GM12873 (cell line): ENCODE measurements at regions not wholly inside any gene's neighbourhood (a gene's known extent, or its start where the extent isn't known, plus 50 kb on each side); places are given as distances from the start of the nearest gene placed in this dataset.

Source experiments
- CTCF ChIP-seq: IDR thresholded peaks from 2 replicates; pipeline ENCODE4 v1.5.1; 2012; ENCODE audit warnings: low read depth, mild to moderate bottlenecking, moderate library complexity, low read length, control low read depth; ENCODE audit not compliant: insufficient read depth; ENCODE audit errors: missing control alignments

- no peak for TF ChIP-seq CTCF
These were observed 750.3 kb downstream of the ANKRD7 start for GRCh38 chr7:118974836-118975235.

GRCh38 chr7:118995350-118995749 is 770.8 kb downstream of the ANKRD7 start:
- TF ChIP-seq CTCF: no peak

GRCh38 chr7:119007236-119007635 is 782.7 kb downstream of the ANKRD7 start:
- no peak for TF ChIP-seq CTCF

GRCh38 chr7:119010635-119011034 is 786.1 kb downstream of the ANKRD7 start:
- no peak for TF ChIP-seq CTCF

GRCh38 chr7:119026391-119026790 is 801.9 kb downstream of the ANKRD7 start:
- TF ChIP-seq CTCF: no peak

- TF ChIP-seq CTCF: no peak
These were observed 804.2 kb downstream of the ANKRD7 start for GRCh38 chr7:119028736-119029135.

- TF ChIP-seq CTCF: no peak
These were observed 809.1 kb downstream of the ANKRD7 start for GRCh38 chr7:119033641-119034040.
